Thyroid gland (tissue), 4 donors: ENCODE measurements at regions not wholly inside any gene's neighbourhood (a gene's known extent, or its start where the extent isn't known, plus 50 kb on each side); places are given as distances from the start of the nearest gene placed in this dataset.

Experiments used
- DNase-seq, 2 donors: peaks; one replicate each; pipeline ENCODE4 v3.0.0-alpha.2; 2019
- H3K27ac ChIP-seq, 3 donors: fragments of 200-600 bp; sonication (generic); 1 replicate in 2 of 3; 2 replicates in 1 of 3; pipeline ENCODE4 v1.5.1; 2016 to 2019; ENCODE audit warnings: mild to moderate bottlenecking in 1 of 3, moderate library complexity in 1 of 3
- H3K27me3 ChIP-seq: fragments of 200-600 bp; sonication (generic); one replicate; pipeline ENCODE4 v1.5.1; 2019
- H3K36me3 ChIP-seq, 2 donors: fragments of 200-600 bp; sonication (generic); one replicate each; pipeline ENCODE4 v1.5.1; 2016 to 2019
- H3K4me1 ChIP-seq, 2 donors: fragments of 200-600 bp; sonication (generic); one replicate each; pipeline ENCODE4 v1.5.1; 2017 to 2019
- H3K4me3 ChIP-seq, 3 donors: fragments of 200-600 bp; sonication (generic); replicated peaks in 1 of 3; 1 replicate in 2 of 3; 2 replicates in 1 of 3; pipeline ENCODE4 v1.5.1; 2016; ENCODE audit warnings: mild to moderate bottlenecking in 1 of 3
- H3K9me3 ChIP-seq: fragments of 200-600 bp; sonication (generic); one replicate; pipeline ENCODE4 v1.5.1; 2017
- POLR2A ChIP-seq, 2 donors: fragments of 450-650 bp; IDR thresholded peaks; one replicate each; pipeline ENCODE4 v1.6.1; 2017; ENCODE audit warnings: antibody characterized with exemption in 2 of 2, mild to moderate bottlenecking in 2 of 2, moderate library complexity in 1 of 2
- WGBS, 2 donors: methylation state at CpG; one replicate each; pipeline ENCODE4 v1.1.5; 2017; 5-methylcytosine and 5-hydroxymethylcytosine counted together
- intact Hi-C: fragments of 100-400 bp; cut with DNase I; formaldehyde crosslinking; loops from one replicate; pipeline ENCODE4 v1.15.1; 2023
- TF ChIP-seq, protein P1 (sequence below), 6 experiments: fragments of 200-600 bp in 3 of 6; fragments of 450-650 bp in 3 of 6; sonication (generic) in 3 of 6; IDR thresholded peaks; one replicate each; pipeline ENCODE4 v1.5.1; 2016 to 2019; ENCODE audit warnings: antibody characterized with exemption in 6 of 6, mild to moderate bottlenecking in 2 of 6, inconsistent platforms in 1 of 6, moderate library complexity in 1 of 6

DNA sequence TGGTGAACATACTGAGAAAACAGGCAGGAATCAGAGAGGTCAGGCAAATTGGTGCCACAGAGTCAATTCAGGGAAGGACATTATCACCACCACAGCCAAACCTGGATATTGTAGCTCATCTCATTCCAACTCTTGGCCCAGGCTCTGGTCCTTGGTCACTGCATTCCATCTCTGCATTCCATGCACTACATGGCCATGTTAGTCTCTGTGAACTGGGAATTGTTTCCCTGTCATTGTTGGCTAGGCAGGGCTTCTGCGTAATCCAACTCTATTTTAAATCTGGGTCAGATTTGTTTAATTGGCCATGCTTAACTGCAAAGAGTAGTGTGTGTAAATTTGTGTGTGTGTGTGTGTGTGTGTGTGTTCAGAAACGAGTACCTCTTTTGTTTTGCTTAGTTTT lies 837.6 kb upstream of the ADAMTS5 start:
- TF ChIP-seq, protein P1, sequence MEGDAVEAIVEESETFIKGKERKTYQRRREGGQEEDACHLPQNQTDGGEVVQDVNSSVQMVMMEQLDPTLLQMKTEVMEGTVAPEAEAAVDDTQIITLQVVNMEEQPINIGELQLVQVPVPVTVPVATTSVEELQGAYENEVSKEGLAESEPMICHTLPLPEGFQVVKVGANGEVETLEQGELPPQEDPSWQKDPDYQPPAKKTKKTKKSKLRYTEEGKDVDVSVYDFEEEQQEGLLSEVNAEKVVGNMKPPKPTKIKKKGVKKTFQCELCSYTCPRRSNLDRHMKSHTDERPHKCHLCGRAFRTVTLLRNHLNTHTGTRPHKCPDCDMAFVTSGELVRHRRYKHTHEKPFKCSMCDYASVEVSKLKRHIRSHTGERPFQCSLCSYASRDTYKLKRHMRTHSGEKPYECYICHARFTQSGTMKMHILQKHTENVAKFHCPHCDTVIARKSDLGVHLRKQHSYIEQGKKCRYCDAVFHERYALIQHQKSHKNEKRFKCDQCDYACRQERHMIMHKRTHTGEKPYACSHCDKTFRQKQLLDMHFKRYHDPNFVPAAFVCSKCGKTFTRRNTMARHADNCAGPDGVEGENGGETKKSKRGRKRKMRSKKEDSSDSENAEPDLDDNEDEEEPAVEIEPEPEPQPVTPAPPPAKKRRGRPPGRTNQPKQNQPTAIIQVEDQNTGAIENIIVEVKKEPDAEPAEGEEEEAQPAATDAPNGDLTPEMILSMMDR (IDR thresholded peaks at IDR 0.05): no peak
- TF ChIP-seq POLR2A (IDR thresholded peaks at IDR 0.05): no peak
- Histone ChIP-seq H3K4me1 (no peaks in the 10 kb centered on the region), H3K9me3 (no peaks in the 10 kb centered on the region), H3K4me3 (no peak overlapping the region), H3K36me3 (no peaks in the 10 kb centered on the region), H3K27me3 (no peaks in the 10 kb centered on the region), H3K27ac (no peak overlapping the region)
- intact Hi-C loops: no loop called here
- WGBS, 2 donors: 40 to 42% methylated on average over 2 of the region's 2 CpGs
- DNase-seq: no peak

DNA sequence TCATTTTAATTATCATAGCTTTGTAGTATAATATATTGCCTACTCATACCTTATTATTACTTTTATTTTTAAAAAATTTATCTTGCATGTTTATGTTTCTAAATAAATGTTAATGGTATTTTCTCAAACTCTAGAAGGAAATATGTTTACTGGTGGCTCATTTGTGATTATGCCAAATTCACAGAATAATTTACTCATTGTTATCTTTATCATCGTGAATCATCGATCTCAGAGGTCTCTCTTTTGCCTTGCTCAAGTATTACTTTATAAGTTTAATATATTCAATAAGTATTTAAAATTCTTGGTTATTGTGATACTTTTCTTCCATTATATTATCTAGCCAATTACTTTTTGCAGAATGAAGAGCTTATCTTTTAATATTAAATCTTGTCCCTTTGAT lies 836.7 kb upstream of the ADAMTS5 start:
- no peak overlapping the region for H3K27ac ChIP-seq
- no peaks in the 10 kb centered on the region for H3K9me3 ChIP-seq
- H3K4me3 ChIP-seq: no peak overlapping the region
- DNase-seq: no peak
- H3K4me1 ChIP-seq: no peaks in the 10 kb centered on the region
- WGBS, 2 donors: 90 to 93% methylated on average over 2 of the region's 2 CpGs
- intact Hi-C loops: no loop called here
- TF ChIP-seq POLR2A (IDR thresholded peaks at IDR 0.05): no peak
- TF ChIP-seq, protein P1 (IDR thresholded peaks at IDR 0.05): no peak
- no peaks in the 10 kb centered on the region for H3K27me3 ChIP-seq
- H3K36me3 ChIP-seq: no peaks in the 10 kb centered on the region

DNA sequence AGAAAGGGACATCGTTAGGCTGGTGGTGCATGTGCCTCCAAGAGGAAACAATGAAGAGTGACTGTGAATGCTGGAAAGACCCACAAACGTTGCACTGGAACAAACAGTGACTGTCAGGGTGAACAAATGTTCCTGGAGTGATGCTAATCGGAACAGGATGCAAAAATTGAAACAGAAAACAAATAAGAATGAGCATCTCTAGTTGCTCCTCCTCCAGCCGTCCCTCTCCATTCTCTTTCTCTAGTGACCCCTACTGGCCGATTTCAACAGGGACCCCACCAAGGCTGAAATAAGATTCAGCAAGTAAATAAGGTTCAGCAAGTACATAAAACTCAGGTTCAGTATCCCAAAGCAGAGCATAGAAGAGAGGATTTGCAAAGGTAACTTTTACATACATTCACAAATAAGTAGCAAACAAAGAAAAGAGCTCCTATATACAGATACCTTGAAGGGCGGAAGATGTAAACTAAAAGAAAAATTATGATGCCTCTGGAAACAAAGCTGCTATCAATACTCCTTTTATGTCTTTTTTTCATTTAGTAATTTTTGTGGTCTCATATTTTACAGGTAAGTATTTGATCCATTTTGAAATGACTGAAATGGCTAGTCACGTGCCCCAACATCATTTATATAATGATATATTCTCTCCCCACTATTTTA lies 836.1 kb upstream of the ADAMTS5 start:
- DNase-seq: peak in 1 of 2 donors; percentile 32
- intact Hi-C loops: no loop called here
- H3K4me1 ChIP-seq: no peaks in the 10 kb centered on the region
- no peaks in the 10 kb centered on the region for H3K9me3 ChIP-seq
- H3K27me3 ChIP-seq: no peaks in the 10 kb centered on the region
- no peak overlapping the region for H3K27ac ChIP-seq
- no peak overlapping the region for H3K4me3 ChIP-seq
- WGBS, 2 donors: 49 to 50% methylated on average over 7 of the region's 7 CpGs
- no peaks in the 10 kb centered on the region for H3K36me3 ChIP-seq
- TF ChIP-seq, protein P1 (IDR thresholded peaks at IDR 0.05): peak in 4 of 6 experiments; percentile 22 to 58 (median 28)
- no peak for TF ChIP-seq POLR2A (IDR thresholded peaks at IDR 0.05)

DNA sequence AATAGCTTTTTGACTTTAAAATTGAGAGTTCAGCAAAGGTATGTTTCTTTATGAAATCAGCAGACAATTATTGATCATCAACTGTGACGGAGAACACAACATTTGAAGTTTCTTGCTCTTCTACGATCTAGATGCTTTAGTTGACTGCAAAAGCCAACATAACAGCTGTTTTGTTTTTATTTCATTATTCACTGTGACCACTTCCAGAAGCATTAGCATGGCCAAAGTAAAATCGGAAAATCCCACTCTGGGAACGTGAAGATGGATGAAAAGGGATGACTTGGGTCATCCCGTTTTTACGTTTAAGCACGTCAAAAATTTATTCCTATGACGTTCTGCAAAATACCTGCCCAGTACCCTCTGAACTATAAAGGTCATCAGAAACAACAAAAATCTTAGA lies 833.0 kb upstream of the ADAMTS5 start:
- WGBS, 2 donors: 60 to 68% methylated on average over 8 of the region's 8 CpGs
- H3K36me3 ChIP-seq: no peaks in the 10 kb centered on the region
- intact Hi-C loops: no loop called here
- no peak for DNase-seq
- no peak overlapping the region for H3K27ac ChIP-seq
- no peaks in the 10 kb centered on the region for H3K27me3 ChIP-seq
- H3K4me3 ChIP-seq: no peak overlapping the region
- no peaks in the 10 kb centered on the region for H3K9me3 ChIP-seq
- H3K4me1 ChIP-seq: no peaks in the 10 kb centered on the region
- TF ChIP-seq, protein P1 (IDR thresholded peaks at IDR 0.05): no peak
- no peak for TF ChIP-seq POLR2A (IDR thresholded peaks at IDR 0.05)

DNA sequence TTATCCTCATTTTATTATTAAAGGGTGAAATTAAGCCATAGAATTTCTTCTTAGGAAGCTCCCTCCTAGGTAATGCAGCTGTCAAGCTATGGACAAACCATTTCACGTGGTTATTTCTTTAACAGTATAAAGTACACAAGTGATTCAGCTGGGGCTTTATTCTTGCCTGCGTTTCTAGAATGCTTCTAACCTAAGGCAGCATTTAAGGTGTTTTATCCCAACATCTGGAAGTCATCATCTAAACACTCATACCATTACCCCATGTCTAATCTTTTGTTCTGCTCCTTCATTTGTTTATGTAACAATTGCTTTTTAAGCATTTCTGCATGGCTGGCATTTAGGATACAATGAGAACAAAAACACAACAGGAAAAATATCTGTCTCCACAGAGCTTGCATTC lies 829.2 kb upstream of the ADAMTS5 start:
- Histone ChIP-seq H3K9me3 (no peaks in the 10 kb centered on the region), H3K27me3 (no peaks in the 10 kb centered on the region), H3K4me3 (no peak overlapping the region), H3K27ac (no peak overlapping the region), H3K4me1 (no peaks in the 10 kb centered on the region), H3K36me3 (no peaks in the 10 kb centered on the region)
- WGBS, 2 donors: 18 to 26% methylated on average over 2 of the region's 2 CpGs
- intact Hi-C loops: no loop called here
- TF ChIP-seq, protein P1 (IDR thresholded peaks at IDR 0.05): no peak
- no peak for TF ChIP-seq POLR2A (IDR thresholded peaks at IDR 0.05)
- no peak for DNase-seq
